ENCODE measurements at regions not wholly inside any gene's neighbourhood (a gene's known extent, or its start where the extent isn't known, plus 50 kb on each side); places are given as distances from the start of the nearest gene placed in this dataset.
A peak's percentile ranks its signal among the peaks of the same experiment; 100 is the strongest.

DNA sequence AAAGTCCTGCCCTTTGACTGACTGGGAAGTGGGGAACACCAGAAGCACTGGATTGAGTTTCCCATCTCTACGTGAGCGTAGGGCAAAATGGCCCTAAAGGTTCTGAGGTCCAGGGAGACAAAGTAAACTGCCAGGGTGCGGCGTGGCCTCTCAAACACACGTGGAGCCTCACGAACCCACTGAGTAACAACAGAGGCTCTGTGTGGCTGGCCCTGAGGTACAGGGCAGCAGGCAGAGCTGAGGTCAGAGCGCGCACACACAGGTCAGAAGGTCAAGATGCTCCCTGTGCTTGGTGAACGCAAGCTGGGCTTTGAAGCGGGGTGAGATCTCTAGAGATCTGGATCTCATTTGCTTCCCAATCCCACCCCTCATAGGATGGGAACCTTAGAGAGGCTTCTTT is 99.0 kb upstream of the ZMIZ1 start:
- peaks cover 11% of the 10 kb centered on the region for H3K4me1 ChIP-seq (ENCODE audit: insufficient read depth, low read length, severe bottlenecking)
- H3K9ac ChIP-seq (ENCODE audit: low read length): no peak overlapping the region
- 0 out of 2 replicates have a peak, but pooled peaks cover 3% of the 10 kb centered on the region for H3K27me3 ChIP-seq (ENCODE audit: insufficient read depth, low read length)
- no peak overlapping the region for H3K27ac ChIP-seq (ENCODE audit: low read depth, low read length, poor library complexity, severe bottlenecking)
- no peaks in the 10 kb centered on the region for H4K20me1 ChIP-seq (ENCODE audit: insufficient read depth, low read length)
- H3K9me3 ChIP-seq (ENCODE audit: low read length): no peaks in the 10 kb centered on the region
- no peaks in the 10 kb centered on the region for H3F3A ChIP-seq (ENCODE audit: insufficient read depth, low read length)
- TF ChIP-seq EZH2 (IDR thresholded peaks at IDR 0.05; ENCODE audit: borderline replicate concordance, low read length): no peak
- TF ChIP-seq, protein P1, sequence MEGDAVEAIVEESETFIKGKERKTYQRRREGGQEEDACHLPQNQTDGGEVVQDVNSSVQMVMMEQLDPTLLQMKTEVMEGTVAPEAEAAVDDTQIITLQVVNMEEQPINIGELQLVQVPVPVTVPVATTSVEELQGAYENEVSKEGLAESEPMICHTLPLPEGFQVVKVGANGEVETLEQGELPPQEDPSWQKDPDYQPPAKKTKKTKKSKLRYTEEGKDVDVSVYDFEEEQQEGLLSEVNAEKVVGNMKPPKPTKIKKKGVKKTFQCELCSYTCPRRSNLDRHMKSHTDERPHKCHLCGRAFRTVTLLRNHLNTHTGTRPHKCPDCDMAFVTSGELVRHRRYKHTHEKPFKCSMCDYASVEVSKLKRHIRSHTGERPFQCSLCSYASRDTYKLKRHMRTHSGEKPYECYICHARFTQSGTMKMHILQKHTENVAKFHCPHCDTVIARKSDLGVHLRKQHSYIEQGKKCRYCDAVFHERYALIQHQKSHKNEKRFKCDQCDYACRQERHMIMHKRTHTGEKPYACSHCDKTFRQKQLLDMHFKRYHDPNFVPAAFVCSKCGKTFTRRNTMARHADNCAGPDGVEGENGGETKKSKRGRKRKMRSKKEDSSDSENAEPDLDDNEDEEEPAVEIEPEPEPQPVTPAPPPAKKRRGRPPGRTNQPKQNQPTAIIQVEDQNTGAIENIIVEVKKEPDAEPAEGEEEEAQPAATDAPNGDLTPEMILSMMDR (IDR thresholded peaks at IDR 0.05; ENCODE audit: low read length): no peak
- H3K36me3 ChIP-seq (ENCODE audit: insufficient read depth, low read length): no peaks in the 10 kb centered on the region
- H3K79me2 ChIP-seq (ENCODE audit: insufficient read depth, low read length): no peaks in the 10 kb centered on the region
- no peaks in the 10 kb centered on the region for H3K9me2 ChIP-seq (ENCODE audit: low read depth, low read length)
- H2AFZ ChIP-seq (ENCODE audit: low read length): no peak overlapping the region
- no peak overlapping the region for H3K4me3 ChIP-seq (ENCODE audit: low read depth, low read length, poor library complexity, severe bottlenecking)
- no peak overlapping the region for H3K4me2 ChIP-seq (ENCODE audit: low read length)

DNA sequence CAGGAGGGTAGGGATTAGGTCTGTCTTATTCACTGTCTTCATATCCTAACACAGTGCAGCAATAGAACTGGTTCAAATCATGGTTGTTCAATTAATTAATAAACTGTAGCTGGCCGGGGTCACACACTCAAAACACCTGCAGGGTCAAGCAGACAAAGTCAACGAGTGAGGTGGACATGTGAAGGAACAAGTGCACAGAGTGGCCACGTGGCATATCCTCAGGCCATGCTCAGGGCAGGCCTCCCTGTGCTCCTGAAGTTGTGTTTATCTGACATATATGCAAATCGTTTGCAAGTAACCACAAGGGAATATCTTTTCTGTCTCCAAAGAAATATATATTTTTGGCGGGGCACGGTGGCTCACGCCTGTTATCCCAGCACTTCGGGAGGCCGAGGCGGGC is 98.5 kb upstream of the ZMIZ1 start:
- no peaks in the 10 kb centered on the region for H3K79me2 ChIP-seq (ENCODE audit: insufficient read depth, low read length)

GRCh38 chr10:78971094-78971682 is 97.6 kb upstream of the ZMIZ1 start:
- H3K4me1 ChIP-seq (ENCODE audit: insufficient read depth, low read length, severe bottlenecking): peaks cover 11% of the 10 kb centered on the region
- no peaks in the 10 kb centered on the region for H3K9me3 ChIP-seq (ENCODE audit: low read length)
- no peaks in the 10 kb centered on the region for H3K9me2 ChIP-seq (ENCODE audit: low read depth, low read length)
- 0 out of 2 replicates have a peak, but pooled peaks cover 3% of the 10 kb centered on the region for H3K27me3 ChIP-seq (ENCODE audit: insufficient read depth, low read length)
- no peak overlapping the region for H3K27ac ChIP-seq (ENCODE audit: low read depth, low read length, poor library complexity, severe bottlenecking)
- H2AFZ ChIP-seq (ENCODE audit: low read length): no peak overlapping the region
- H4K20me1 ChIP-seq (ENCODE audit: insufficient read depth, low read length): no peaks in the 10 kb centered on the region
- H3K36me3 ChIP-seq (ENCODE audit: insufficient read depth, low read length): no peaks in the 10 kb centered on the region
- no peaks in the 10 kb centered on the region for H3F3A ChIP-seq (ENCODE audit: insufficient read depth, low read length)
- TF ChIP-seq EZH2 (IDR thresholded peaks at IDR 0.05; ENCODE audit: borderline replicate concordance, low read length): no peak
- TF ChIP-seq, protein P1 (IDR thresholded peaks at IDR 0.05; ENCODE audit: low read length): peak; percentile 19; the same call in 1 of the 2 replicates
- no peak overlapping the region for H3K4me2 ChIP-seq (ENCODE audit: low read length)
- no peaks in the 10 kb centered on the region for H3K79me2 ChIP-seq (ENCODE audit: insufficient read depth, low read length)
- no peak overlapping the region for H3K9ac ChIP-seq (ENCODE audit: low read length)
- no peak overlapping the region for H3K4me3 ChIP-seq (ENCODE audit: low read depth, low read length, poor library complexity, severe bottlenecking)

More for the DNA sequence above, 98.5 kb upstream of the ZMIZ1 start:
- Histone ChIP-seq H3K4me1 (ENCODE audit: insufficient read depth, low read length, severe bottlenecking) (peaks cover 11% of the 10 kb centered on the region), H2AFZ (ENCODE audit: low read length) (no peak overlapping the region), H3K9me3 (ENCODE audit: low read length) (no peaks in the 10 kb centered on the region), H3K4me3 (ENCODE audit: low read depth, low read length, poor library complexity, severe bottlenecking) (no peak overlapping the region), H3K9me2 (ENCODE audit: low read depth, low read length) (no peaks in the 10 kb centered on the region), H3F3A (ENCODE audit: insufficient read depth, low read length) (no peaks in the 10 kb centered on the region), H3K27me3 (ENCODE audit: insufficient read depth, low read length) (0 out of 2 replicates have a peak, but pooled peaks cover 3% of the 10 kb centered on the region), H3K27ac (ENCODE audit: low read depth, low read length, poor library complexity, severe bottlenecking) (no peak overlapping the region), H3K36me3 (ENCODE audit: insufficient read depth, low read length) (no peaks in the 10 kb centered on the region), H3K4me2 (ENCODE audit: low read length) (no peak overlapping the region), H4K20me1 (ENCODE audit: insufficient read depth, low read length) (no peaks in the 10 kb centered on the region), H3K9ac (ENCODE audit: low read length) (no peak overlapping the region)
- TF ChIP-seq, protein P1 (IDR thresholded peaks at IDR 0.05; ENCODE audit: low read length): no peak
- no peak for TF ChIP-seq EZH2 (IDR thresholded peaks at IDR 0.05; ENCODE audit: borderline replicate concordance, low read length)
